ENCODE measurements at regions not wholly inside any gene's neighbourhood (a gene's known extent, or its start where the extent isn't known, plus 50 kb on each side); places are given as distances from the start of the nearest gene placed in this dataset.

DNA sequence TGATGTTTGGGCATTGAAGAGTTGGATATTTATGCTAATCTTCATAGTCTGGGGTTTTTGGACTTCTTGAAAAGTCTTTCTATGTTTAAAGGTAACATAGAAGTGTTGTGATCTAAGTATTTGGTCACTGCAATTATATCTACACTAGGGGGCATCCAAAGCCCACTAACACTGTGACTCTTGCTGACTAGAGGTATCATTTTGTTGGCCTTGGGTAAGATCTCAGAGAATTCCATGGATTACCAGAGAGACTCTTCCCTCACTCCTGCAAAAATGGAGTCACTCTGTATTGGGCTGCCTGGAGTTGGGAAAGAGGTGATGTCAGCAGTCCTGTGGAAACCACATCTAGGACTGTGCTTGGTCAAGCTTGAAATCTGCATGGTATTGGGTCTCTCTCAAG, 1077.6 kb downstream of the FAM133A start:
- no peak overlapping the region for H3K27ac Mint-ChIP-seq
- H3K4me1 Mint-ChIP-seq, result no peaks in the 10 kb centered on the region
- no peaks in the 10 kb centered on the region for H3K27me3 Mint-ChIP-seq
- peaks cover 0 to 1% of the 10 kb centered on the region in 2 experiments for H3K9me3 ChIP-seq (ENCODE audit: control insufficient read depth in 2 of 2, low read length in 2 of 2)
- H3K4me3 Mint-ChIP-seq, result no peak overlapping the region
- ATAC-seq (ENCODE audit: low read depth in 2 of 2) (no peak), DNase-seq (no peak)
- no peak overlapping the region for H3K4me3 ChIP-seq (ENCODE audit: low read depth, low read length)
- no peaks in the 10 kb centered on the region for H3K36me3 ChIP-seq (ENCODE audit: control insufficient read depth, insufficient read depth, low read length)
- no peaks in the 10 kb centered on the region for H3K36me3 Mint-ChIP-seq
- H3K4me1 ChIP-seq (ENCODE audit: control insufficient read depth, insufficient read depth, low read length, poor library complexity, severe bottlenecking), result no peaks in the 10 kb centered on the region
- no peaks in the 10 kb centered on the region for H3K27me3 ChIP-seq (ENCODE audit: control insufficient read depth, insufficient read depth, low read length)
- H3K9me3 Mint-ChIP-seq, result peaks cover 0 to 5% (median 0%) of the 10 kb centered on the region in 7 donors
- H3K27ac ChIP-seq (ENCODE audit: insufficient read depth, low read length, poor library complexity, severe bottlenecking), result no peak overlapping the region

DNA sequence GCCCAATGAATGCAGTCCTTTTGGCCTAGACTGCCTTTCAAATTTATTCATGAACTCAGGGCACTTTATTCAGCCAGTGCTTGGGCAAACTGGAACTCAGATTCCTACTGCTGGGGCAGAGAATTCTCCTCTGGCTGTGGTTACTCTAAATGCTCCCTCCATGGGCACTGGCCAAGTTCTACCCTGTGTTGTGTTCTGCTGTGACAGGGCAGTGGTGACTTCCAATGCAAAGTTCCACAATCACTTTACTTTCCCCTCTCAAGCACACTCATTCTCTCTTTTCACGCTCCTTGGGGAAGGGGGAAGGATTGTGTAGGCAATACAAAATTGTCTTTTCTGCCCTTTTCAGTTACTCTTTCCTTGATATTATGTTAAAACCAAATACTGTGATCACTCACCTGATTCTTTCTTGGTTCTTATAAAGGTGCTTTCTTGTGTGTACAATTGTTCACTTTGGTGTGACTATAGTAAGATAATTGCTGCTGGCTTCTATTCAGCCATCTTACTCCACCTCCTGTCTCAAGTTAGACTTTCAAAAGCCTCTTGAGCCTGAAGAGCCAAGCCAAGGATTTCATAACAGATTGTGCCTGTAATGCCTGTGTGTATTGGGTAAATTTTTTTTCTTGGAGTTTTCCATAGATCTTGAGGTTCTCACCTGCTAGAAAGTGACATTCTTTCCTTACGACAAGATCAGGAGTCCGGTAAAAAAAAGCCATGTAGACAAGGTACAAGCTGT, 1078.6 kb downstream of the FAM133A start:
- Mint-ChIP-seq H3K9me3 (peaks cover 0 to 6% (median 0%) of the 10 kb centered on the region in 7 donors), H3K36me3 (no peaks in the 10 kb centered on the region), H3K4me1 (no peaks in the 10 kb centered on the region), H3K27ac (no peak overlapping the region), H3K4me3 (no peak overlapping the region), H3K27me3 (no peaks in the 10 kb centered on the region)
- H3K4me1 ChIP-seq (ENCODE audit: control insufficient read depth, insufficient read depth, low read length, poor library complexity, severe bottlenecking), result no peaks in the 10 kb centered on the region
- H3K36me3 ChIP-seq (ENCODE audit: control insufficient read depth, insufficient read depth, low read length), result no peaks in the 10 kb centered on the region
- H3K27ac ChIP-seq (ENCODE audit: insufficient read depth, low read length, poor library complexity, severe bottlenecking), result no peak overlapping the region
- H3K4me3 ChIP-seq (ENCODE audit: low read depth, low read length), result no peak overlapping the region
- DNase-seq (no peak), ATAC-seq (ENCODE audit: low read depth in 2 of 2) (no peak)
- no peaks in the 10 kb centered on the region for H3K27me3 ChIP-seq (ENCODE audit: control insufficient read depth, insufficient read depth, low read length)
- peaks cover 0 to 1% of the 10 kb centered on the region in 2 experiments for H3K9me3 ChIP-seq (ENCODE audit: control insufficient read depth in 2 of 2, low read length in 2 of 2)

DNA sequence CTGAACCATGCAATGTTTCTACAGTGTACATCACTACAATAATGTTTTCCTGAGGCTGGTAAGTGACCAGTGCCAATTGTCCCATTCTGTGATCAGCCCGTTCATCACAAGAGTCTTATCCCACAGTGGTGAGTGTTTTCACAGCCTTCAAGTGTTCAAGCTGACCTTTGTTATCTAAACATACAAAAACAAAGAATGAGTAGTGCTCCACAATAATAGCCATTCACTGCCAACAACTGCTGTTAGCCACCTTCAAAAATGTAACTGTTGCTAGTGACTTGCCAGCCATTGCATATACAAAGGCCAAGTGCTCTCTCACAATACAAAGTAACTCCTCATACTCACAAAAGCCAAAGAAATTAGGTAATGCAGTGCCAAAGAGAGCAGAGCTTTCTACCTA, 1084.1 kb downstream of the FAM133A start:
- Mint-ChIP-seq H3K27ac (no peak overlapping the region), H3K9me3 (peaks cover 0 to 4% (median 0%) of the 10 kb centered on the region in 7 donors), H3K27me3 (no peaks in the 10 kb centered on the region)

DNA sequence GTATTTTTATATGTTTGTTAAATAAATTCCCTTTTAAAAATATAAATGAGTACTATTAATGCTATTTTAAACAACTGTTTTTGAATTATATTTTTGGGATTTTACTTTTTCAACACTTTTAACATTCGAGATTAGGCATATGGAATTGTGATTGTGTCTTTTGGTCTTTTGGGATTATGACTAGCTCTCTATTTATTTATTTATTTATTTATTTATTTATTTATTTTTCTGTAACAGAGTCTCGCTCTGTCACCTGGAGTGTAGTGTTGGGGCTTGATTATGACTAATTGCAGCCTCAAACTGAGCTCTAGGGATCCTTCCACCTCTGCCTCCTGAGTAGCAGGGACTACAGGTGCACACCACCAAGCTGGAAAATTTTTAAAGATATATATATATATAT, 1101.6 kb downstream of the FAM133A start:
- DNase-seq (no peak), ATAC-seq (ENCODE audit: low read depth in 2 of 2) (no peak)
- Mint-ChIP-seq H3K4me1 (no peaks in the 10 kb centered on the region), H3K9me3 (peaks cover 0 to 6% (median 2%) of the 10 kb centered on the region in 7 donors), H3K4me3 (no peak overlapping the region), H3K27ac (no peak overlapping the region), H3K36me3 (no peaks in the 10 kb centered on the region), H3K27me3 (no peaks in the 10 kb centered on the region)
- Histone ChIP-seq H3K4me1 (ENCODE audit: control insufficient read depth, insufficient read depth, low read length, poor library complexity, severe bottlenecking) (no peaks in the 10 kb centered on the region), H3K4me3 (ENCODE audit: low read depth, low read length) (no peak overlapping the region), H3K36me3 (ENCODE audit: control insufficient read depth, insufficient read depth, low read length) (no peaks in the 10 kb centered on the region), H3K27me3 (ENCODE audit: control insufficient read depth, insufficient read depth, low read length) (no peaks in the 10 kb centered on the region), H3K27ac (ENCODE audit: insufficient read depth, low read length, poor library complexity, severe bottlenecking) (no peak overlapping the region), H3K9me3 (ENCODE audit: control insufficient read depth in 2 of 2, low read length in 2 of 2) (no peaks in the 10 kb centered on the region)

More for the DNA sequence above, 1084.1 kb downstream of the FAM133A start:
- DNase-seq (no peak), ATAC-seq (ENCODE audit: low read depth in 2 of 2) (no peak)
- Mint-ChIP-seq H3K4me1 (no peaks in the 10 kb centered on the region), H3K4me3 (no peak overlapping the region), H3K36me3 (no peaks in the 10 kb centered on the region)
- Histone ChIP-seq H3K4me1 (ENCODE audit: control insufficient read depth, insufficient read depth, low read length, poor library complexity, severe bottlenecking) (no peaks in the 10 kb centered on the region), H3K9me3 (ENCODE audit: control insufficient read depth in 2 of 2, low read length in 2 of 2) (peaks cover 0 to 1% of the 10 kb centered on the region in 2 experiments), H3K27me3 (ENCODE audit: control insufficient read depth, insufficient read depth, low read length) (no peaks in the 10 kb centered on the region), H3K36me3 (ENCODE audit: control insufficient read depth, insufficient read depth, low read length) (no peaks in the 10 kb centered on the region), H3K27ac (ENCODE audit: insufficient read depth, low read length, poor library complexity, severe bottlenecking) (no peak overlapping the region), H3K4me3 (ENCODE audit: low read depth, low read length) (no peak overlapping the region)

DNA sequence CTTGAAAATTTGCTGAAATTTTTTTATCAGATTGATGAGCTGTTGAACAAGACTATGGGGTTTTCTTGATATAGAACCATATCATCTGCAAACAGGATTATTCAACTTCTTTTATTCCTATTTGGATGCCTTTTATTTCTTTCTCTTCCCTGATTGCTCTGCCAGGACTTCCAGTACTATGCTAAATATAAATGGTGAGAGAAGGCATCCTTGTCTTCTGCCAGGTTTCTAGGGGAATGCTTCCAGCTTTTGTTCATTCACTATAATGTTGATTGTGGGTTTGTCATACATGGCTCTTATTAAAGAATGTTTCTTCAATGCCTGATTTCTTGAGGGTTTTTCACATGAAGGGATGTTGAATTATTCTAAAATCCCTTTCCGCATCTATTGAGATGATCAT, 1139.5 kb downstream of the FAM133A start:
- ATAC-seq (ENCODE audit: low read depth in 2 of 2) (no peak), DNase-seq (no peak)
- H3K9me3 Mint-ChIP-seq, result peaks cover 0 to 9% (median 6%) of the 10 kb centered on the region in 7 donors
- Histone ChIP-seq H3K27ac (ENCODE audit: insufficient read depth, low read length, poor library complexity, severe bottlenecking) (no peak overlapping the region), H3K36me3 (ENCODE audit: control insufficient read depth, insufficient read depth, low read length) (no peaks in the 10 kb centered on the region), H3K27me3 (ENCODE audit: control insufficient read depth, insufficient read depth, low read length) (no peaks in the 10 kb centered on the region), H3K4me1 (ENCODE audit: control insufficient read depth, insufficient read depth, low read length, poor library complexity, severe bottlenecking) (no peaks in the 10 kb centered on the region), H3K9me3 (ENCODE audit: control insufficient read depth in 2 of 2, low read length in 2 of 2) (no peaks in the 10 kb centered on the region), H3K4me3 (ENCODE audit: low read depth, low read length) (no peak overlapping the region)
- H3K27me3 Mint-ChIP-seq, result no peaks in the 10 kb centered on the region
- no peak overlapping the region for H3K27ac Mint-ChIP-seq
- no peaks in the 10 kb centered on the region for H3K4me1 Mint-ChIP-seq
- H3K36me3 Mint-ChIP-seq, result no peaks in the 10 kb centered on the region
- H3K4me3 Mint-ChIP-seq, result no peak overlapping the region

DNA sequence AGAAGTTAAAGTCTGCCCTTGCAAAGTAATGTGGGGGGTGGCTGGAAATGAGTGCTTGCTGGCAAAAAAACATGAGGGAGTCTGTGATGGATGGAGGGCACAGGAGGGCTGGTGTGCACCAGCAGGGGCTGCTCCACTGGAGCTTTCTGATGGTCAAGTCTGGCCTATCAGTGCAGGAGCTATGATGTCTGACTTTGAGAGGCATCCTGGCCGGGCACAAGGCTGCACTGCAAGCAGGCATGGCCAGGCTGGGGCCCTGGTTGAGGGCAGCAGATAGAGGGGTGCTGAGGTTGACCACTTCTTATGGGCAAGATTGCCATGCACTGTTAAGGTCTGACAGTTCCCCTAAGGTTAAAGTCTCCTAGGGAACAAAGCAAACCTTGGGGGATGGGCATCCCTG, 1140.2 kb downstream of the FAM133A start:
- H3K9me3 Mint-ChIP-seq, result peaks cover 0 to 9% (median 4%) of the 10 kb centered on the region in 7 donors
- ATAC-seq (ENCODE audit: low read depth in 2 of 2) (no peak), DNase-seq (no peak)
- no peaks in the 10 kb centered on the region for H3K36me3 Mint-ChIP-seq
- no peaks in the 10 kb centered on the region for H3K9me3 ChIP-seq (ENCODE audit: control insufficient read depth in 2 of 2, low read length in 2 of 2)
- no peak overlapping the region for H3K27ac Mint-ChIP-seq
- H3K27me3 ChIP-seq (ENCODE audit: control insufficient read depth, insufficient read depth, low read length), result no peaks in the 10 kb centered on the region
- H3K36me3 ChIP-seq (ENCODE audit: control insufficient read depth, insufficient read depth, low read length), result no peaks in the 10 kb centered on the region
- no peak overlapping the region for H3K4me3 ChIP-seq (ENCODE audit: low read depth, low read length)
- H3K27me3 Mint-ChIP-seq, result no peaks in the 10 kb centered on the region
- H3K4me3 Mint-ChIP-seq, result no peak overlapping the region
- H3K4me1 Mint-ChIP-seq, result no peaks in the 10 kb centered on the region
- no peaks in the 10 kb centered on the region for H3K4me1 ChIP-seq (ENCODE audit: control insufficient read depth, insufficient read depth, low read length, poor library complexity, severe bottlenecking)
- H3K27ac ChIP-seq (ENCODE audit: insufficient read depth, low read length, poor library complexity, severe bottlenecking), result no peak overlapping the region

DNA sequence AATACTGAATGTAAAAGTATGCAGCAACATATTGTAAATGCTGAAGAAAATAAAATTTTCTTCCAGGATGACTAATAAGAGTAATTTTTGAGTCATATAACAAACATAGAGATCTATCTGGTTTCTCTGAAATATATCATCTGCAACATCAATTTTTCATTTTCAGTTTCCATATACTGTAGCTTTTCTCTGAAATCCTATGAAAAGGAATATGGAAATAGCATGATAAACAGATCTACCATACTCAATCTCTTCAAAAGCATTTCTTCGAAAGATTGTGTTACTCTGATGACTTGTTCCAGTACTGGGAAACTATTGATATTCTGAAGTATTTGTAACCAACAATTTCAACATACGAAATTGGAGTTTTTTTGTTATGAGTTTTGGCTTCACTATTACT, 1156.7 kb downstream of the FAM133A start:
- Histone ChIP-seq H3K4me3 (ENCODE audit: low read depth, low read length) (no peak overlapping the region), H3K9me3 (ENCODE audit: control insufficient read depth in 2 of 2, low read length in 2 of 2) (no peaks in the 10 kb centered on the region), H3K27ac (ENCODE audit: insufficient read depth, low read length, poor library complexity, severe bottlenecking) (no peak overlapping the region), H3K36me3 (ENCODE audit: control insufficient read depth, insufficient read depth, low read length) (no peaks in the 10 kb centered on the region), H3K27me3 (ENCODE audit: control insufficient read depth, insufficient read depth, low read length) (no peaks in the 10 kb centered on the region), H3K4me1 (ENCODE audit: control insufficient read depth, insufficient read depth, low read length, poor library complexity, severe bottlenecking) (no peaks in the 10 kb centered on the region)
- DNase-seq, result no peak
- no peak overlapping the region for H3K27ac Mint-ChIP-seq
- no peaks in the 10 kb centered on the region for H3K27me3 Mint-ChIP-seq
- no peaks in the 10 kb centered on the region for H3K36me3 Mint-ChIP-seq
- no peak overlapping the region for H3K4me3 Mint-ChIP-seq
- ATAC-seq (ENCODE audit: low read depth in 2 of 2), result no peak
- H3K4me1 Mint-ChIP-seq, result no peaks in the 10 kb centered on the region
- H3K9me3 Mint-ChIP-seq, result peaks cover 0 to 2% (median 0%) of the 10 kb centered on the region in 7 donors

DNA sequence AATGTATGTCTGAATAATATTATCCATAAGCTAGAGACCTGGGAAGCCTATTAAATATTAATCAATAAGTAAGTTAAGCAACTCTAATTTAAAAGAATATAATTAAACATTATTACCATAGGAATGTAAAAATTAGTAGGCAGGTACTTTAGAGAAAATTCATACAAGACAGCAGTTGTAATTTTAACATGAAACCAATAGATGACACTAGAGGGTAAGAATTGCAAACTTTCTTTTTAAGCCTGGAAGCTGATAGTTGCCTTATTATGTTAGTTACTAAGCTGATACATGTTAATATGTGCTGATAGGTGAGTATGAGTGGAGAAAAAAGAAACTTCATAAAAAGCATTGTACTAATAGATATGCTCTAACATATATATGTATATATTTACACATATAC, 1157.4 kb downstream of the FAM133A start:
- Mint-ChIP-seq H3K4me3 (no peak overlapping the region), H3K4me1 (no peaks in the 10 kb centered on the region)

More for the DNA sequence above, 1157.4 kb downstream of the FAM133A start:
- Mint-ChIP-seq H3K27me3 (no peaks in the 10 kb centered on the region), H3K9me3 (peaks cover 0 to 2% (median 0%) of the 10 kb centered on the region in 7 donors), H3K36me3 (no peaks in the 10 kb centered on the region), H3K27ac (no peak overlapping the region)
- Histone ChIP-seq H3K36me3 (ENCODE audit: control insufficient read depth, insufficient read depth, low read length) (no peaks in the 10 kb centered on the region), H3K27me3 (ENCODE audit: control insufficient read depth, insufficient read depth, low read length) (no peaks in the 10 kb centered on the region), H3K27ac (ENCODE audit: insufficient read depth, low read length, poor library complexity, severe bottlenecking) (no peak overlapping the region), H3K4me1 (ENCODE audit: control insufficient read depth, insufficient read depth, low read length, poor library complexity, severe bottlenecking) (no peaks in the 10 kb centered on the region), H3K9me3 (ENCODE audit: control insufficient read depth in 2 of 2, low read length in 2 of 2) (no peaks in the 10 kb centered on the region), H3K4me3 (ENCODE audit: low read depth, low read length) (no peak overlapping the region)
- DNase-seq (no peak), ATAC-seq (ENCODE audit: low read depth in 2 of 2) (no peak)
